Lower leg skin (tissue), 4 donors: ENCODE measurements at regions not wholly inside any gene's neighbourhood (a gene's known extent, or its start where the extent isn't known, plus 50 kb on each side); places are given as distances from the start of the nearest gene placed in this dataset.

Experiments used
- DNase-seq, 2 donors: peaks; one replicate each; pipeline ENCODE4 v3.0.0-alpha.2; 2019; ENCODE audit warnings: low spot score in 2 of 2
- H3K4me3 ChIP-seq: fragments of 200-600 bp; sonication (generic); 2 replicates; pipeline ENCODE4 v1.5.1; 2017; ENCODE audit warnings: mild to moderate bottlenecking, low read depth; ENCODE audit not compliant: poor library complexity, severe bottlenecking
- CTCF ChIP-seq, 3 donors: fragments of 450-650 bp; IDR thresholded peaks; one replicate each; pipeline ENCODE4 v1.5.1; 2016; ENCODE audit warnings: antibody characterized with exemption in 3 of 3, mild to moderate bottlenecking in 3 of 3, moderate library complexity in 2 of 3
- POLR2A ChIP-seq, 2 donors: fragments of 450-650 bp; IDR thresholded peaks; one replicate each; pipeline ENCODE4 v1.6.1; 2016 to 2017; ENCODE audit warnings: antibody characterized with exemption in 2 of 2, mild to moderate bottlenecking in 1 of 2, moderate library complexity in 1 of 2
- WGBS, 2 donors: methylation state at CpG; one replicate each; pipeline ENCODE4 v1.1.5; 2018; 5-methylcytosine and 5-hydroxymethylcytosine counted together
- intact Hi-C: fragments of 100-400 bp; cut with DNase I; formaldehyde crosslinking; loops from one replicate; pipeline ENCODE4 v1.15.0; 2023; ENCODE audit warnings: low total_unique reads

GRCh38 chr4:11529625-11530201, 101.0 kb upstream of the HS3ST1 start:
- TF ChIP-seq POLR2A (IDR thresholded peaks at IDR 0.05) (no peak), CTCF (IDR thresholded peaks at IDR 0.05) (no peak)
- H3K4me3 ChIP-seq: no peak overlapping the region
- 70 to 81% methylated on average over 9 of the region's 9 CpGs for WGBS, 2 donors
- DNase-seq: no peak
- intact Hi-C loops: no loop called here

GRCh38 chr4:11525085-11525484, 96.4 kb upstream of the HS3ST1 start:
- intact Hi-C loops: no loop called here
- TF ChIP-seq CTCF (IDR thresholded peaks at IDR 0.05) (no peak), POLR2A (IDR thresholded peaks at IDR 0.05) (no peak)
- WGBS, 2 donors: 75 to 88% methylated on average over 1 of the region's 1 CpG
- H3K4me3 ChIP-seq: no peak overlapping the region
- DNase-seq: no peak

GRCh38 chr4:11518754-11519153, 90.1 kb upstream of the HS3ST1 start:
- TF ChIP-seq POLR2A (IDR thresholded peaks at IDR 0.05): no peak
- TF ChIP-seq CTCF (IDR thresholded peaks at IDR 0.05): no peak
- no peak for DNase-seq
- intact Hi-C loops: no loop called here
- WGBS, 2 donors: 36 to 49% methylated on average over 1 of the region's 1 CpG
- H3K4me3 ChIP-seq: no peak overlapping the region

GRCh38 chr4:11514779-11515419, 86.2 kb upstream of the HS3ST1 start:
- no peak overlapping the region for H3K4me3 ChIP-seq
- intact Hi-C loops: no loop called here
- DNase-seq: no peak
- 51 to 58% methylated on average over 11 of the region's 11 CpGs for WGBS, 2 donors
- TF ChIP-seq CTCF (IDR thresholded peaks at IDR 0.05) (no peak), POLR2A (IDR thresholded peaks at IDR 0.05) (no peak)

GRCh38 chr4:11514003-11514402, 85.3 kb upstream of the HS3ST1 start:
- no peak for DNase-seq
- WGBS, 2 donors: 66 to 68% methylated on average over 3 of the region's 3 CpGs
- intact Hi-C loops: no loop called here
- no peak overlapping the region for H3K4me3 ChIP-seq
- TF ChIP-seq POLR2A (IDR thresholded peaks at IDR 0.05) (no peak), CTCF (IDR thresholded peaks at IDR 0.05) (no peak)

- no peak for DNase-seq
- 22 to 28% methylated on average over 1 of the region's 1 CpG for WGBS, 2 donors
- TF ChIP-seq POLR2A (IDR thresholded peaks at IDR 0.05) (no peak), CTCF (IDR thresholded peaks at IDR 0.05) (no peak)
- H3K4me3 ChIP-seq: no peak overlapping the region
- intact Hi-C loops: no loop called here
Observed at GRCh38 chr4:11512871-11513270, 84.2 kb upstream of the HS3ST1 start.
